GM12892 (cell line): ENCODE measurements at regions not wholly inside any gene's neighbourhood (a gene's known extent, or its start where the extent isn't known, plus 50 kb on each side); places are given as distances from the start of the nearest gene placed in this dataset.

ENCODE experiments used
- POLR2A ChIP-seq: IDR thresholded peaks from 2 replicates; pipeline ENCODE4 v1.6.1; 2011; ENCODE audit warnings: low read depth, low read length, control low read depth
- POLR2AphosphoS5 ChIP-seq: IDR thresholded peaks from 2 replicates; pipeline ENCODE4 v1.6.1; 2011; ENCODE audit warnings: low read depth, low read length, control low read depth

DNA sequence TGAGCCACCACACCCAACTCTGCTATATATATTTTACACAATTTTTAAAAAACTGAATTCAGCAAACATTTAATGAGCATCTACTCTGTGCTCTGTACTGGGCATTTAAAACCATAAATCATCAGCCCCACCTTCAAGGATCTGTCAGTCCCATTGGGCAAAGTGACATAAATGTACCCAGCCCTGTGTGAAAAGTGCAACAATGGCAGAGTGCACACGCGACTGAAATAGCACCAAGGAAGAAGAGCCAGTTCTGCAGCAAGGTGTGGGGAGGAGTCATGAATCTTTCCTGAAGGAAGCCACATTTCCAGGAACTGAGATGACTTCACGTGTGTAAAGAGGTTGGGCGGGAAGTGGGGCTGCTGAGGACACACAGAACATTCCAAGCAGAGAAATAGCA lies 111.5 kb upstream of the ATP6AP2 start:
- no peak for TF ChIP-seq POLR2A
- no peak for TF ChIP-seq POLR2AphosphoS5
